ENCODE measurements at regions not wholly inside any gene's neighbourhood (a gene's known extent, or its start where the extent isn't known, plus 50 kb on each side); places are given as distances from the start of the nearest gene placed in this dataset.

DNA sequence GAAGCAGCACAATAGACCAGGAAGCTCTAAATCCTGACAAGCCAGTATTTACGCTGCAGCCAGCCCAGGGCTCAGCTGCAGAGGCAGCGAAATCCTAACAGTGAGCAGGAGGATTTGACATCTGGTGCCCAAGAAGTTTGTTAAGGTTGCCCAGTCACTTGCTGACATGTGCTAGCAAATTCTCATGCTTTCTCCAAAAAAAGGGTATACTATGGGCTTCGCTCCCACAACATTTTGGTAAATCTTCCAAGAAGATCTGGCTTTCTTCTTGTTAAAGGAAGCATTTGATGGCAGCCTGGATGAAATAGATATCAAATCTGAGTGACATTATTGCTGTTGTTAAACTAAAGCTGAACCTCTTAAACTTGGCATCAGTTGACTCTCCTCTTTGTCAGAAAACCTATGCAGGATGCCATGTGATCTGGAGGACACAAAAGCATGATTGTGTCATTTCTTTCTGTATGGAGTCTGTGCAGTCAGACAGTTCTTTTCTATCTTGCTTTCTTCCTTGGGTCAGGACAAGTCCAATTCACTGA, 949.7 kb upstream of the RBFOX1 start:
- H3K4me3 Mint-ChIP-seq = no peak overlapping the region
- TF ChIP-seq, protein P1, sequence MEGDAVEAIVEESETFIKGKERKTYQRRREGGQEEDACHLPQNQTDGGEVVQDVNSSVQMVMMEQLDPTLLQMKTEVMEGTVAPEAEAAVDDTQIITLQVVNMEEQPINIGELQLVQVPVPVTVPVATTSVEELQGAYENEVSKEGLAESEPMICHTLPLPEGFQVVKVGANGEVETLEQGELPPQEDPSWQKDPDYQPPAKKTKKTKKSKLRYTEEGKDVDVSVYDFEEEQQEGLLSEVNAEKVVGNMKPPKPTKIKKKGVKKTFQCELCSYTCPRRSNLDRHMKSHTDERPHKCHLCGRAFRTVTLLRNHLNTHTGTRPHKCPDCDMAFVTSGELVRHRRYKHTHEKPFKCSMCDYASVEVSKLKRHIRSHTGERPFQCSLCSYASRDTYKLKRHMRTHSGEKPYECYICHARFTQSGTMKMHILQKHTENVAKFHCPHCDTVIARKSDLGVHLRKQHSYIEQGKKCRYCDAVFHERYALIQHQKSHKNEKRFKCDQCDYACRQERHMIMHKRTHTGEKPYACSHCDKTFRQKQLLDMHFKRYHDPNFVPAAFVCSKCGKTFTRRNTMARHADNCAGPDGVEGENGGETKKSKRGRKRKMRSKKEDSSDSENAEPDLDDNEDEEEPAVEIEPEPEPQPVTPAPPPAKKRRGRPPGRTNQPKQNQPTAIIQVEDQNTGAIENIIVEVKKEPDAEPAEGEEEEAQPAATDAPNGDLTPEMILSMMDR (conservative IDR thresholded peaks at IDR 0.05) = no peak

DNA sequence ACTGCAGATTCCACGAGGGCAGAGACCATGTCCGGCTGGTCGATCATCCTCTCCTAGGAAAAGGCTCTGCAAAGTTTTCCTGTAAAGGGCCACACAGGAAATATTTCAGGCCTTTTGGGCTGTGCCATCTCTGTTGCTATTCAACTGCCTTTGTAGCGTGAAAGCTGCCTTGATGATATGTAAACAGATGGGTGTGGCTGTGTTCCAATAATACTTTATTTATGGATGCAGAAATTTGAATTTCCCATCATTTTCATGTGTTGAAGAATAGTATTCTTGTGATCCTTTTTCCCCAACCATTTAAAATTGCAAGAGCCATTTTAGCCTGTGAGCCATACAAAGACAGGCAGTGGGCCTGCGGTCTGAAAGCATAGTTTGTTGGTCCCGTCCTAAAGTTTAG, 950.7 kb upstream of the RBFOX1 start:
- no peak for DNase-seq (ENCODE audit: low read depth, low spot score)
- Mint-ChIP-seq H3K27ac (ENCODE audit: unreplicated experiment) (no peak overlapping the region), H3K9me3 (peaks cover 6% of the 10 kb centered on the region), H3K4me3 (no peak overlapping the region), H3K36me3 (ENCODE audit: low read depth) (no peaks in the 10 kb centered on the region), H3K4me1 (peaks cover 6% of the 10 kb centered on the region), H3K27me3 (ENCODE audit: low read depth) (peaks cover 3% of the 10 kb centered on the region)
- TF ChIP-seq, protein P1 (conservative IDR thresholded peaks at IDR 0.05) = no peak

More for the DNA sequence above, 949.7 kb upstream of the RBFOX1 start:
- no peak overlapping the region for H3K27ac Mint-ChIP-seq (ENCODE audit: unreplicated experiment)
- H3K27me3 Mint-ChIP-seq (ENCODE audit: low read depth) = peaks cover 3% of the 10 kb centered on the region
- no peak for DNase-seq (ENCODE audit: low read depth, low spot score)
- no peaks in the 10 kb centered on the region for H3K36me3 Mint-ChIP-seq (ENCODE audit: low read depth)
- H3K4me1 Mint-ChIP-seq = peaks cover 6% of the 10 kb centered on the region
- peaks cover 6% of the 10 kb centered on the region for H3K9me3 Mint-ChIP-seq

DNA sequence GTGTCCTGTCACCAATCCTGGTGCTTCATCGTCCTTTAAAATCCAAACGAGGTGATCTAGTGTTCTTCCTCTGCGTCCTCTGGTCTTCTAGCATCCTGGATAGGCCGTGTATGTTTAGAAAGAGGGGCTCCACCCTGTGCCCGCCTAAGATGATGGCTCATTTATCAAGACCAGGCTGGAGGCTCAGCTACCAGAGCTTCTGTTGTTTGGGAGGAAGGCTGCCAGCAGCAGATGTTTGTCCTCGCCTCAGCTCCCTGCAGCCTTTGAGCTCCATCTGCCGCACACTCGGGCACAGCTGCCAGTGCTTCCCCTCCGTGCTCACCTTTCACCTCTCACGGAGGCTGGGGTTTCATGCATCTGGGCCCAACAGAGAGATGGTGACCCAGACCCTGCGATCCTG, 954.7 kb upstream of the RBFOX1 start:
- TF ChIP-seq, protein P1 (conservative IDR thresholded peaks at IDR 0.05) = no peak
- H3K36me3 Mint-ChIP-seq (ENCODE audit: low read depth) = no peaks in the 10 kb centered on the region
- no peaks in the 10 kb centered on the region for H3K9me3 Mint-ChIP-seq
- H3K4me1 Mint-ChIP-seq = peaks cover under 1% of the 10 kb centered on the region
- DNase-seq (ENCODE audit: low read depth, low spot score) = no peak
- H3K27ac Mint-ChIP-seq (ENCODE audit: unreplicated experiment) = no peak overlapping the region
- H3K27me3 Mint-ChIP-seq (ENCODE audit: low read depth) = peaks cover 3% of the 10 kb centered on the region
- H3K4me3 Mint-ChIP-seq = no peak overlapping the region

DNA sequence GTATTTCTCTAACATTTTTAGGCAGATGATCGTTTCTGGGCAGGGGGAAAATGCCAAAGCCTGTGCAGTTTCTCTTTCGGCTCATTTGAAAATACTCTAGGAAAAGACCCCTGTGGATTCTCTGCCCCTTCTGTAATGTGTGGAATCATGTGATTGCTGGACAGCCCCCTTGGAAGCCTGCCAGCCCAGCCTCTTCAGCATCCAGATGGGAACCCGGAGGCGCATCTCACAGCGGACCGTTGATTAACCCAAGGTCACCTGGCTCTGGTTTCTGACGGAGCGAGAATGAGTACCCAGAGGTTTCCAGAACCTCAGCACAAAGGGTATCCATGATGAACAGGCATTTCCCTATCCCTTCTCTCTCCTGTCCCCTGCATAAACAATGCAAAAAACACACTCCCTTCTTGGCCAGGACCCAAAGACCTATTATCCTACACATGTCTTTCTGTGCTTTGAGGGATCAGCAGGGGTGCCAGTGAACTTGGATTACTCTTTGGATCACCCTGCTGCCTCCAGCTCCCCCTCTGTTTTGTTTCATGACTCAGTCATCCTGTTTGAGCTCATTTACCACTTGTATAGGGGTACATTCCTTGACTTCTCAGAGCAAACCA, 957.1 kb upstream of the RBFOX1 start:
- H3K36me3 Mint-ChIP-seq (ENCODE audit: low read depth) = no peaks in the 10 kb centered on the region
- no peak overlapping the region for H3K27ac Mint-ChIP-seq (ENCODE audit: unreplicated experiment)
- H3K9me3 Mint-ChIP-seq = peaks cover 2% of the 10 kb centered on the region
- TF ChIP-seq, protein P1 (conservative IDR thresholded peaks at IDR 0.05) = no peak
- H3K27me3 Mint-ChIP-seq (ENCODE audit: low read depth) = peaks cover 3% of the 10 kb centered on the region
- no peaks in the 10 kb centered on the region for H3K4me1 Mint-ChIP-seq
- H3K4me3 Mint-ChIP-seq = no peak overlapping the region
- no peak for DNase-seq (ENCODE audit: low read depth, low spot score)

DNA sequence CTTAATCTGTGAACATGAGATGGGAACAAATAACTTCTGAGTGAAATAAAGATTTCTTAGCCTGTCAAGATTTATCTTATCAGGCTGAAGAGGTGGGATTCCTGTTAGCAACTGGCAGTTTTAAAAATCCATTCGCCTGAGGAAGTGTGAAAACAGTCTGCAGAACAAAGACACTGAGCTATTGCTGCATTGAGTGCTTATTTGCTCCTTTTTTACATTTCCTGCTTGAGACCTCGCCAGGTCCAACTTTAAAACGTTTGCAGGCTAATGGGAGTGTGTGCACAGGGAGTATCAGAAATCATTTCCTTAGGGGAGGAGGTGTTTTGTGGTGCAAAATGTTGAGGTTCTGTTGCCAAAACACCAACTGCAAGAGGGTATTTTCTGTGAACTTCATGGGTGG, 957.8 kb upstream of the RBFOX1 start:
- Mint-ChIP-seq H3K4me1 (no peaks in the 10 kb centered on the region), H3K4me3 (no peak overlapping the region), H3K36me3 (ENCODE audit: low read depth) (no peaks in the 10 kb centered on the region), H3K9me3 (peaks cover 5% of the 10 kb centered on the region), H3K27ac (ENCODE audit: unreplicated experiment) (no peak overlapping the region), H3K27me3 (ENCODE audit: low read depth) (peaks cover 3% of the 10 kb centered on the region)
- TF ChIP-seq, protein P1 (conservative IDR thresholded peaks at IDR 0.05) = no peak
- DNase-seq (ENCODE audit: low read depth, low spot score) = no peak
